ENCODE measurements at regions not wholly inside any gene's neighbourhood (a gene's known extent, or its start where the extent isn't known, plus 50 kb on each side); places are given as distances from the start of the nearest gene placed in this dataset.

DNA sequence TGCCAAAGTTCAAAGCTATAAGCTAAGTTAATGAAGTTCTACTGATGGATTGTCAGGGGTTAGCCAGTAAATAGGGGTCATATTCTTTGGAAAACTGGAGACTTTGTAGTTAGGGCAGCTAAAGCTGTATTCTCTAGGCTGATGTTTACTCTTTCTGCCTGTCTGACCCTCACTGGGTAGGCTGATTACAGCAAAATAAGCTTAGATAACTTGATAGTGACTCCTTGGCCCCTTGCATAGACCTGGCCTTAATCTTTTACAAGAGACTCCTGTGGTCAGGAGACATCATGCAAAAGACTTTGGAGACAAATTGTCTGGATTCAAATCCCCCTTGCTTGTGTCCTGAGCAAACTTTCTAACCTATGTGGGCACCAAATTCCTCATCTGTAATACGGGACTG is 314.4 kb upstream of the MSX2 start:
- TF ChIP-seq CTCF (IDR thresholded peaks at IDR 0.05) = no peak
- TF ChIP-seq, protein P1, sequence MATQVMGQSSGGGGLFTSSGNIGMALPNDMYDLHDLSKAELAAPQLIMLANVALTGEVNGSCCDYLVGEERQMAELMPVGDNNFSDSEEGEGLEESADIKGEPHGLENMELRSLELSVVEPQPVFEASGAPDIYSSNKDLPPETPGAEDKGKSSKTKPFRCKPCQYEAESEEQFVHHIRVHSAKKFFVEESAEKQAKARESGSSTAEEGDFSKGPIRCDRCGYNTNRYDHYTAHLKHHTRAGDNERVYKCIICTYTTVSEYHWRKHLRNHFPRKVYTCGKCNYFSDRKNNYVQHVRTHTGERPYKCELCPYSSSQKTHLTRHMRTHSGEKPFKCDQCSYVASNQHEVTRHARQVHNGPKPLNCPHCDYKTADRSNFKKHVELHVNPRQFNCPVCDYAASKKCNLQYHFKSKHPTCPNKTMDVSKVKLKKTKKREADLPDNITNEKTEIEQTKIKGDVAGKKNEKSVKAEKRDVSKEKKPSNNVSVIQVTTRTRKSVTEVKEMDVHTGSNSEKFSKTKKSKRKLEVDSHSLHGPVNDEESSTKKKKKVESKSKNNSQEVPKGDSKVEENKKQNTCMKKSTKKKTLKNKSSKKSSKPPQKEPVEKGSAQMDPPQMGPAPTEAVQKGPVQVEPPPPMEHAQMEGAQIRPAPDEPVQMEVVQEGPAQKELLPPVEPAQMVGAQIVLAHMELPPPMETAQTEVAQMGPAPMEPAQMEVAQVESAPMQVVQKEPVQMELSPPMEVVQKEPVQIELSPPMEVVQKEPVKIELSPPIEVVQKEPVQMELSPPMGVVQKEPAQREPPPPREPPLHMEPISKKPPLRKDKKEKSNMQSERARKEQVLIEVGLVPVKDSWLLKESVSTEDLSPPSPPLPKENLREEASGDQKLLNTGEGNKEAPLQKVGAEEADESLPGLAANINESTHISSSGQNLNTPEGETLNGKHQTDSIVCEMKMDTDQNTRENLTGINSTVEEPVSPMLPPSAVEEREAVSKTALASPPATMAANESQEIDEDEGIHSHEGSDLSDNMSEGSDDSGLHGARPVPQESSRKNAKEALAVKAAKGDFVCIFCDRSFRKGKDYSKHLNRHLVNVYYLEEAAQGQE (IDR thresholded peaks at IDR 0.05; ENCODE audit: insufficient read depth in 1 of 2, low read depth in 2 of 2, low read length in 1 of 2) = no peak
- no peak for TF ChIP-seq SIN3A (IDR thresholded peaks at IDR 0.05; ENCODE audit: borderline replicate concordance, insufficient read depth, low read depth, low read length)

Data from Panc1 (cell line).